Karpas-422 (cell line): ENCODE measurements at regions not wholly inside any gene's neighbourhood (a gene's known extent, or its start where the extent isn't known, plus 50 kb on each side); places are given as distances from the start of the nearest gene placed in this dataset.

Experiments
- DNase-seq: peaks from one replicate; pipeline ENCODE4 v3.0.0-alpha.2; 2015
- H2AFZ ChIP-seq: fragments of 200-600 bp; sonication (generic); 2 replicates; pipeline ENCODE4 v1.6.1; 2014; ENCODE audit warnings: antibody characterized with exemption, low read length, mixed read lengths
- H3K27ac ChIP-seq: fragments of 200-600 bp; sonication (generic); 2 replicates; pipeline ENCODE4 v1.5.1; 2014; ENCODE audit warnings: mild to moderate bottlenecking, low read length, moderate library complexity
- H3K27me3 ChIP-seq: fragments of 200-600 bp; sonication (generic); 2 replicates; pipeline ENCODE4 v1.6.1; 2014; ENCODE audit warnings: low read length, mixed read lengths
- H3K36me3 ChIP-seq: fragments of 200-600 bp; sonication (generic); 2 replicates; pipeline ENCODE4 v1.6.1; 2014; ENCODE audit warnings: low read length, mixed read lengths; ENCODE audit not compliant: insufficient read depth
- H3K4me1 ChIP-seq: fragments of 200-600 bp; sonication (generic); 2 replicates; pipeline ENCODE4 v1.6.1; 2014; ENCODE audit warnings: mild to moderate bottlenecking, low read length, mixed read lengths
- H3K4me2 ChIP-seq: fragments of 200-600 bp; sonication (generic); 2 replicates; pipeline ENCODE4 v1.6.1; 2014; ENCODE audit warnings: low read length, low read depth, mild to moderate bottlenecking; ENCODE audit not compliant: poor library complexity, severe bottlenecking
- H3K4me3 ChIP-seq: fragments of 200-600 bp; sonication (generic); 2 replicates; pipeline ENCODE4 v1.5.1; 2014; ENCODE audit warnings: mild to moderate bottlenecking, antibody characterized with exemption, low read length, mixed read lengths
- H3K79me2 ChIP-seq: fragments of 200-600 bp; sonication (generic); 2 replicates; pipeline ENCODE4 v1.6.1; 2014; ENCODE audit warnings: mild to moderate bottlenecking, low read length, mixed read lengths
- H3K9ac ChIP-seq: fragments of 200-600 bp; sonication (generic); 2 replicates; pipeline ENCODE4 v1.6.0; 2014; ENCODE audit warnings: low read length
- H3K9me2 ChIP-seq: fragments of 200-600 bp; sonication (generic), shearing (Covaris generic); replicated peaks from 2 replicates; pipeline ENCODE4 v1.6.0; 2014; ENCODE audit warnings: mild to moderate bottlenecking, low read length, moderate library complexity; ENCODE audit not compliant: insufficient read depth
- H3K9me3 ChIP-seq: fragments of 300-700, 200-600 bp; sonication (generic); 2 replicates; pipeline ENCODE4 v1.6.1; 2014; ENCODE audit warnings: low read length, mixed read lengths
- H4K20me1 ChIP-seq: fragments of 200-600 bp; sonication (generic); 2 replicates; pipeline ENCODE4 v1.6.1; 2014; ENCODE audit warnings: mild to moderate bottlenecking, antibody characterized with exemption, low read length, low read depth; ENCODE audit not compliant: insufficient read depth

- Histone ChIP-seq H3K4me3 (no peak overlapping the region), H3K27ac (no peak overlapping the region), H3K4me2 (no peak overlapping the region), H2AFZ (no peak overlapping the region), H3K27me3 (no peaks in the 10 kb centered on the region), H3K9me2 (no peaks in the 10 kb centered on the region), H3K4me1 (peaks cover 7% of the 10 kb centered on the region), H3K9me3 (no peaks in the 10 kb centered on the region), H4K20me1 (no peaks in the 10 kb centered on the region), H3K36me3 (no peaks in the 10 kb centered on the region), H3K79me2 (no peaks in the 10 kb centered on the region), H3K9ac (no peak overlapping the region)
- DNase-seq = no peak
Measured at GRCh38 chr5:74457876-74458275, 182.7 kb downstream of the ENC1 start.

GRCh38 chr5:74454263-74455030 is 186.1 kb downstream of the ENC1 start:
- Histone ChIP-seq H2AFZ (no peak overlapping the region), H3K36me3 (no peaks in the 10 kb centered on the region), H3K9ac (no peak overlapping the region), H3K79me2 (no peaks in the 10 kb centered on the region), H3K4me2 (no peak overlapping the region), H3K4me1 (peaks cover 9% of the 10 kb centered on the region), H3K9me2 (no peaks in the 10 kb centered on the region), H3K9me3 (no peaks in the 10 kb centered on the region), H3K27ac (no peak overlapping the region), H3K4me3 (no peak overlapping the region), H3K27me3 (no peaks in the 10 kb centered on the region), H4K20me1 (no peaks in the 10 kb centered on the region)
- no peak for DNase-seq

GRCh38 chr5:74452856-74453255 is 187.7 kb downstream of the ENC1 start:
- DNase-seq = peak; percentile 62
- no peaks in the 10 kb centered on the region for H3K9me3 ChIP-seq
- H3K9me2 ChIP-seq = no peaks in the 10 kb centered on the region
- no peaks in the 10 kb centered on the region for H3K36me3 ChIP-seq
- no peak overlapping the region for H3K27ac ChIP-seq
- no peaks in the 10 kb centered on the region for H4K20me1 ChIP-seq
- H2AFZ ChIP-seq = no peak overlapping the region
- no peak overlapping the region for H3K4me2 ChIP-seq
- H3K27me3 ChIP-seq = no peaks in the 10 kb centered on the region
- no peak overlapping the region for H3K4me3 ChIP-seq
- no peak overlapping the region for H3K9ac ChIP-seq
- no peaks in the 10 kb centered on the region for H3K79me2 ChIP-seq
- H3K4me1 ChIP-seq = peaks cover 9% of the 10 kb centered on the region

- Histone ChIP-seq H4K20me1 (no peaks in the 10 kb centered on the region), H3K9me3 (no peaks in the 10 kb centered on the region), H3K27ac (no peak overlapping the region), H3K4me3 (no peak overlapping the region), H3K79me2 (no peaks in the 10 kb centered on the region), H3K36me3 (no peaks in the 10 kb centered on the region), H3K4me2 (no peak overlapping the region), H3K27me3 (no peaks in the 10 kb centered on the region), H3K4me1 (peaks cover 9% of the 10 kb centered on the region), H3K9ac (no peak overlapping the region), H3K9me2 (no peaks in the 10 kb centered on the region), H2AFZ (no peak overlapping the region)
- DNase-seq = no peak
Measured at GRCh38 chr5:74450095-74450494, 190.4 kb downstream of the ENC1 start.

- Histone ChIP-seq H3K9me2 (no peaks in the 10 kb centered on the region), H2AFZ (no peak overlapping the region), H3K4me2 (no peak overlapping the region), H3K27me3 (no peaks in the 10 kb centered on the region), H3K79me2 (no peaks in the 10 kb centered on the region), H3K9me3 (no peaks in the 10 kb centered on the region), H3K9ac (no peak overlapping the region), H3K4me1 (no peaks in the 10 kb centered on the region), H4K20me1 (no peaks in the 10 kb centered on the region), H3K4me3 (no peak overlapping the region), H3K27ac (no peak overlapping the region), H3K36me3 (no peaks in the 10 kb centered on the region)
- DNase-seq = no peak
Measured at GRCh38 chr5:74446725-74447241, 193.7 kb downstream of the ENC1 start.

GRCh38 chr5:74442466-74442865 is 198.1 kb downstream of the ENC1 start:
- Histone ChIP-seq H3K27me3 (no peaks in the 10 kb centered on the region), H3K9me2 (no peaks in the 10 kb centered on the region), H3K9ac (no peak overlapping the region), H2AFZ (no peak overlapping the region), H3K4me3 (no peak overlapping the region), H3K4me1 (no peaks in the 10 kb centered on the region), H3K9me3 (no peaks in the 10 kb centered on the region), H3K27ac (no peak overlapping the region), H4K20me1 (no peaks in the 10 kb centered on the region), H3K36me3 (no peaks in the 10 kb centered on the region), H3K79me2 (no peaks in the 10 kb centered on the region), H3K4me2 (no peak overlapping the region)
- no peak for DNase-seq

- Histone ChIP-seq H3K4me3 (no peak overlapping the region), H3K27ac (no peak overlapping the region), H3K27me3 (no peaks in the 10 kb centered on the region), H3K9me3 (no peaks in the 10 kb centered on the region), H3K4me2 (no peak overlapping the region), H4K20me1 (no peaks in the 10 kb centered on the region), H3K79me2 (no peaks in the 10 kb centered on the region), H3K4me1 (no peaks in the 10 kb centered on the region), H3K9me2 (no peaks in the 10 kb centered on the region), H3K9ac (no peak overlapping the region), H2AFZ (no peak overlapping the region), H3K36me3 (no peaks in the 10 kb centered on the region)
- DNase-seq = no peak
Measured at GRCh38 chr5:74441616-74442015, 198.9 kb downstream of the ENC1 start.

- no peaks in the 10 kb centered on the region for H3K79me2 ChIP-seq
- no peaks in the 10 kb centered on the region for H3K9me3 ChIP-seq
- no peak overlapping the region for H3K4me3 ChIP-seq
- no peaks in the 10 kb centered on the region for H4K20me1 ChIP-seq
- H3K27me3 ChIP-seq = no peaks in the 10 kb centered on the region
- no peaks in the 10 kb centered on the region for H3K36me3 ChIP-seq
- no peak overlapping the region for H3K27ac ChIP-seq
- no peak overlapping the region for H3K4me2 ChIP-seq
- no peaks in the 10 kb centered on the region for H3K9me2 ChIP-seq
- no peak overlapping the region for H2AFZ ChIP-seq
- no peak for DNase-seq
- H3K9ac ChIP-seq = no peak overlapping the region
- no peaks in the 10 kb centered on the region for H3K4me1 ChIP-seq
Measured at GRCh38 chr5:74440341-74440740, 200.2 kb downstream of the ENC1 start.
